A673 (cell line): ENCODE measurements at regions not wholly inside any gene's neighbourhood (a gene's known extent, or its start where the extent isn't known, plus 50 kb on each side); places are given as distances from the start of the nearest gene placed in this dataset.

Source experiments
- BruUV-seq: library from RNA; stranded (reverse); fragments of 400-500 nt; replicated peaks from 2 replicates; lab custom pipeline; 2021; lab: Mats Ljungman, UMichigan
- CTCF ChIA-PET: fragments of 300-600 bp; sonication (Branson Sonifier 250); formaldehyde crosslinking; loops from one replicate; lab custom pipeline; 2022; ENCODE audit warnings: antibody characterized with exemption; lab: Charles Lee
- POLR2A ChIA-PET: fragments of 300-600 bp; sonication (Branson Sonifier 250); formaldehyde crosslinking; loops from one replicate; lab custom pipeline; 2022; ENCODE audit warnings: antibody characterized with exemption; ENCODE audit not compliant: low non-redundant PET; lab: Charles Lee
- DNase-seq: peaks from one replicate; pipeline ENCODE4 v3.0.0-alpha.2; 2015; ENCODE audit warnings: low spot score
- H3K27ac ChIP-seq: fragments of 200-600 bp; sonication (generic); 2 replicates; pipeline ENCODE4 v1.5.1; 2016; ENCODE audit warnings: mixed run types, low read depth, mild to moderate bottlenecking, mixed read lengths, antibody characterized with exemption, low read length; ENCODE audit not compliant: poor library complexity, severe bottlenecking
- H3K27me3 ChIP-seq: fragments of 200-600 bp; sonication (generic); replicated peaks from 2 replicates; pipeline ENCODE4 v1.6.1; 2017; ENCODE audit warnings: mixed run types, low read depth, mild to moderate bottlenecking, mixed read lengths, antibody characterized with exemption, low read length; ENCODE audit not compliant: insufficient read depth, poor library complexity
- H3K36me3 ChIP-seq: fragments of 200-600 bp; sonication (generic); 2 replicates; pipeline ENCODE4 v1.6.1; 2016; ENCODE audit warnings: mixed run types, mild to moderate bottlenecking, mixed read lengths, antibody characterized with exemption, low read length; ENCODE audit not compliant: insufficient read depth, poor library complexity, severe bottlenecking
- H3K4me1 ChIP-seq: fragments of 200-600 bp; sonication (generic); 2 replicates; pipeline ENCODE4 v1.6.1; 2017; ENCODE audit warnings: mixed run types, mild to moderate bottlenecking, mixed read lengths, antibody characterized with exemption, low read length; ENCODE audit not compliant: insufficient read depth, poor library complexity, severe bottlenecking
- H3K4me3 ChIP-seq: fragments of 200-600 bp; sonication (generic); 2 replicates; pipeline ENCODE4 v1.5.1; 2016; ENCODE audit warnings: low read depth, mixed run types, mild to moderate bottlenecking, mixed read lengths, low read length; ENCODE audit not compliant: poor library complexity, severe bottlenecking
- H3K9me3 ChIP-seq: fragments of 200-600 bp; sonication (generic); 2 replicates; pipeline ENCODE4 v1.6.1; 2016; ENCODE audit warnings: mixed run types, low read depth, mild to moderate bottlenecking, mixed read lengths, antibody characterized with exemption, low read length; ENCODE audit not compliant: poor library complexity, severe bottlenecking
- CTCF ChIP-seq: fragments of 300-800, 200-600 bp; sonication (generic); conservative IDR thresholded peaks from 2 replicates; pipeline ENCODE4 v1.5.1; 2017; ENCODE audit warnings: low read depth, mild to moderate bottlenecking, antibody characterized with exemption, low read length, moderate library complexity, mixed read lengths
- EZH2 ChIP-seq: fragments of 200-600 bp; sonication (generic); IDR thresholded peaks from 2 replicates; pipeline ENCODE4 v1.6.1; 2017; ENCODE audit warnings: borderline replicate concordance, low read depth, mild to moderate bottlenecking, mixed read lengths, antibody characterized with exemption, low read length; ENCODE audit not compliant: poor library complexity, severe bottlenecking
- intact Hi-C: fragments of 100-400 bp; cut with micrococcal nuclease; formaldehyde crosslinking; loops from one replicate; pipeline ENCODE4 v1.10.0; 2022; ENCODE audit not compliant: unreplicated experiment

- Histone ChIP-seq H3K27ac (no peak overlapping the region), H3K9me3 (no peaks in the 10 kb centered on the region), H3K36me3 (no peaks in the 10 kb centered on the region), H3K27me3 (no peaks in the 10 kb centered on the region), H3K4me1 (no peaks in the 10 kb centered on the region), H3K4me3 (no peak overlapping the region)
- BruUV-seq: no TSS peak
- TF ChIP-seq EZH2: no peak
- TF ChIP-seq CTCF: no peak
- POLR2A ChIA-PET: no interaction called here
- intact Hi-C loops: no loop called here
- DNase-seq: no peak
- CTCF ChIA-PET: no interaction called here
Measured at GRCh38 chr10:45505311-45505710, 131.3 kb downstream of the ALOX5 start.

DNA sequence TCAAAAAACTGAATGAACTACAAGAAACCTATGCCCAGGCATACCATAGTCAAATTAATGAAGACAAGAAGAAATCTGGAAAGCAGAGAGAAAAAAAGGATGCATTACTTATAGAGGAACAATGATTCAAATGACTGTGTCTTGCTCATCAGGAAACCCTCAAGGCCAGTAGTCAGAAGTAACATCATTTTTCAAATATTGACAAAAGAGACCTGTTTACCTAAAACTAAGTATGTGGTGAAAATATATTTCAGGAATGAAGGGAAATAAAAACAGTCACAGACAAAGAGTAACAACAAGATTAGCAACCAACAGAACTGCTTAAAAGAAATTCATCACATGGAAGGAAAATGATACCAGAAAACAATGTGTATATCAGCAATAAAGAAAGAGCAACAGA is 128.4 kb downstream of the ALOX5 start:
- Histone ChIP-seq H3K4me1 (no peaks in the 10 kb centered on the region), H3K27ac (no peak overlapping the region), H3K27me3 (no peaks in the 10 kb centered on the region), H3K9me3 (peaks cover 2% of the 10 kb centered on the region), H3K36me3 (no peaks in the 10 kb centered on the region), H3K4me3 (no peak overlapping the region)
- CTCF ChIA-PET: no interaction called here
- no peak for TF ChIP-seq CTCF
- no peak for TF ChIP-seq EZH2
- no TSS peak for BruUV-seq
- intact Hi-C loops: no loop called here
- POLR2A ChIA-PET: no interaction called here
- no peak for DNase-seq

- DNase-seq: no peak
- Histone ChIP-seq H3K9me3 (peaks cover 4% of the 10 kb centered on the region), H3K36me3 (no peaks in the 10 kb centered on the region), H3K4me3 (no peak overlapping the region), H3K27me3 (no peaks in the 10 kb centered on the region), H3K27ac (no peak overlapping the region), H3K4me1 (no peaks in the 10 kb centered on the region)
- no TSS peak for BruUV-seq
- intact Hi-C loops: no loop called here
- POLR2A ChIA-PET: no interaction called here
- CTCF ChIA-PET: no interaction called here
- no peak for TF ChIP-seq CTCF
Measured at GRCh38 chr10:45501791-45502190, 127.8 kb downstream of the ALOX5 start.
